GM23338 (cell line): ENCODE measurements at regions not wholly inside any gene's neighbourhood (a gene's known extent, or its start where the extent isn't known, plus 50 kb on each side); places are given as distances from the start of the nearest gene placed in this dataset.

Source experiments
- ATAC-seq: fragments of 200-7000 bp; cut with Tn5 transposase; 3 replicates; pipeline ENCODE4 v1.9.1; 2020
- DNase-seq: peaks from one replicate; pipeline ENCODE4 v3.0.0-alpha.2; 2015; ENCODE audit warnings: low spot score
- H2AFZ ChIP-seq: fragments of 200-600 bp; sonication (generic); 2 replicates; pipeline ENCODE4 v1.8.0; 2016; ENCODE audit warnings: antibody characterized with exemption, mild to moderate bottlenecking, moderate library complexity
- H3F3A ChIP-seq: fragments of 200-600 bp; sonication (generic); replicated peaks from 2 replicates; pipeline ENCODE4 v1.8.0; 2017; ENCODE audit warnings: antibody characterized with exemption, mixed run types, low read depth
- H3K27ac ChIP-seq: fragments of 200-600 bp; sonication (generic); 2 replicates; pipeline ENCODE4 v1.6.1; 2016; ENCODE audit warnings: low read depth
- H3K27me3 ChIP-seq: fragments of 200-600 bp; sonication (generic); 2 replicates; pipeline ENCODE4 v1.8.0; 2016; ENCODE audit warnings: mild to moderate bottlenecking, mixed run types, moderate library complexity; ENCODE audit not compliant: insufficient read depth
- H3K36me3 ChIP-seq: fragments of 200-600 bp; sonication (generic); 2 replicates; pipeline ENCODE4 v1.8.0; 2016; ENCODE audit warnings: mild to moderate bottlenecking; ENCODE audit not compliant: insufficient read depth
- H3K4me1 ChIP-seq: fragments of 200-600 bp; sonication (generic); 2 replicates; pipeline ENCODE4 v1.8.0; 2016; ENCODE audit warnings: mild to moderate bottlenecking, moderate library complexity; ENCODE audit not compliant: insufficient read depth
- H3K4me2 ChIP-seq: fragments of 200-600 bp; sonication (generic); 2 replicates; pipeline ENCODE4 v1.7.1; 2017; ENCODE audit warnings: mixed run types
- H3K4me3 ChIP-seq: fragments of 200-600 bp; sonication (generic); 2 replicates; pipeline ENCODE4 v1.6.1; 2016; ENCODE audit warnings: mixed run types
- H3K79me2 ChIP-seq: fragments of 200-600 bp; sonication (generic); replicated peaks from 2 replicates; pipeline ENCODE4 v1.8.0; 2017; ENCODE audit warnings: mild to moderate bottlenecking; ENCODE audit not compliant: insufficient read depth
- H3K9me2 ChIP-seq: fragments of 200-600 bp; sonication (generic); 2 replicates; pipeline ENCODE4 v1.8.0; 2017; ENCODE audit not compliant: insufficient read depth
- H4K20me1 ChIP-seq: fragments of 200-600 bp; sonication (generic); replicated peaks from 2 replicates; pipeline ENCODE4 v1.8.0; 2017; ENCODE audit warnings: mild to moderate bottlenecking; ENCODE audit not compliant: insufficient read depth
- H3K27ac Mint-ChIP-seq: 2 replicates; pipeline ENCODE4 v1.8.0; 2020; ENCODE audit warnings: inconsistent platforms, mild to moderate bottlenecking, moderate library complexity, mixed read lengths
- H3K27me3 Mint-ChIP-seq: 3 replicates; pipeline ENCODE4 v1.8.0; 2022; ENCODE audit warnings: low read depth, mild to moderate bottlenecking, moderate library complexity, mixed read lengths, inconsistent platforms; ENCODE audit not compliant: insufficient read depth, poor library complexity
- H3K36me3 Mint-ChIP-seq: 3 replicates; pipeline ENCODE4 v1.8.0; 2021; ENCODE audit warnings: low read depth, mild to moderate bottlenecking, inconsistent platforms, moderate library complexity, mixed read lengths
- H3K4me1 Mint-ChIP-seq: 3 replicates; pipeline ENCODE4 v1.8.0; 2020; ENCODE audit warnings: mild to moderate bottlenecking, inconsistent platforms, mixed read lengths
- H3K4me3 Mint-ChIP-seq: 3 replicates; pipeline ENCODE4 v1.8.0; 2021; ENCODE audit warnings: moderate library complexity, mild to moderate bottlenecking, inconsistent platforms, mixed read lengths
- H3K9me3 Mint-ChIP-seq: 3 replicates; pipeline ENCODE4 v1.8.0; 2020; ENCODE audit warnings: moderate library complexity, mild to moderate bottlenecking, inconsistent platforms, mixed read lengths
- CREB1 ChIP-seq: fragments of 250-450 bp; sonication (Bioruptor Pico); IDR thresholded peaks from 2 replicates; pipeline ENCODE4 v1.5.0; 2020; ENCODE audit warnings: low read depth, mild to moderate bottlenecking, moderate library complexity
- EZH2phosphoT487 ChIP-seq: fragments of 200-600 bp; sonication (generic); IDR thresholded peaks from one replicate; pipeline ENCODE4 v1.8.1; 2018; ENCODE audit warnings: antibody characterized with exemption; ENCODE audit not compliant: unreplicated experiment
- JUNB ChIP-seq: IDR thresholded peaks from one replicate; pipeline ENCODE4 v1.6.1; 2016; ENCODE audit warnings: antibody characterized with exemption; ENCODE audit not compliant: unreplicated experiment
- NANOG ChIP-seq: IDR thresholded peaks from 2 replicates; pipeline ENCODE4 v1.6.1; 2016; ENCODE audit warnings: antibody characterized with exemption, borderline replicate concordance
- POLR2AphosphoS5 ChIP-seq: IDR thresholded peaks from 2 replicates; pipeline ENCODE4 v1.6.1; 2016; ENCODE audit warnings: antibody characterized with exemption, low read depth
- STAT1 ChIP-seq: IDR thresholded peaks from one replicate; pipeline ENCODE4 v1.6.1; 2016; ENCODE audit warnings: antibody characterized with exemption; ENCODE audit not compliant: unreplicated experiment
- TF ChIP-seq, protein P1 (sequence below): fragments of 250-450 bp; sonication (Bioruptor Pico); IDR thresholded peaks from 2 replicates; pipeline ENCODE4 v1.5.0; 2020; ENCODE audit warnings: mild to moderate bottlenecking, moderate library complexity
- TF ChIP-seq, protein P2 (sequence below), 2 experiments: fragments of 200-600 bp in 1 of 2; sonication (generic) in 1 of 2; conservative IDR thresholded peaks; 2 replicates each; pipeline versions ENCODE4 v1.5.1 to v1.6.1; 2016 to 2017; ENCODE audit warnings: antibody characterized with exemption in 2 of 2, low read depth in 2 of 2, mild to moderate bottlenecking in 2 of 2, moderate library complexity in 1 of 2

DNA sequence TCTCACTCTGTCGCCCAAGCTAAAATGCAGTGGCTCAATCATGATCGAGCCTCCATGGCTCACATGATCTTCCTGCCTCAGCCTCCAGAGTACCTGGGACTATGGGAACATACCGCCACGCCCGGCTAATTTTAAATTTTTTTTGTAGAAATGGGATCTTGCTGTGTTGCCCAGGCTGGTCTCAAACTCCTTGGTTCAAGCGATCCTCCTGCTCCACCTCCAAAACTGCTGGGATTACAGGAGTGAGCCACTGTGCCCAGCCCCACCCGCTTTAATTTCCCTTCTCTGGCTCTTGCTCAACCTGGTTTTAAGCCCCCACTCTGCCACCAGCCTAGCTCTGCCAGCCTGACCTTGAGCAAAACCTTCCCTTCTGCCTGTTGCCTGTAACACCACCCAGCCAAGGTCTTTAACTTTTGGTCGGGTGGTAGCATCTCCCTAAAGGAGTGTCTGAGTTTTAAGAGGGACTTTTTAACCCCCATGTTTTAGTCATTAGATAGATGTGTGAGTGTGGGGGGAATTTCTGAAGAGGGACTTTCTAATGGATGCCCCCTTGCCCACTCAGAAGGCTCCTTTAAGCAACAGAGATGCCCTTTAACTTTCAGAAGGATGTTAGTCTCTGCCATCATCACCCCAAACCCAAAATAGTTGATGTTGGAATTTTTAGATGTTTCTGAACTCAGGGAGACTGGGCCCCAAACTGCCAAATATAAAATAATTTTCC, 71.8 kb upstream of the FOXP4 start (continued):
- TF ChIP-seq, protein P1, sequence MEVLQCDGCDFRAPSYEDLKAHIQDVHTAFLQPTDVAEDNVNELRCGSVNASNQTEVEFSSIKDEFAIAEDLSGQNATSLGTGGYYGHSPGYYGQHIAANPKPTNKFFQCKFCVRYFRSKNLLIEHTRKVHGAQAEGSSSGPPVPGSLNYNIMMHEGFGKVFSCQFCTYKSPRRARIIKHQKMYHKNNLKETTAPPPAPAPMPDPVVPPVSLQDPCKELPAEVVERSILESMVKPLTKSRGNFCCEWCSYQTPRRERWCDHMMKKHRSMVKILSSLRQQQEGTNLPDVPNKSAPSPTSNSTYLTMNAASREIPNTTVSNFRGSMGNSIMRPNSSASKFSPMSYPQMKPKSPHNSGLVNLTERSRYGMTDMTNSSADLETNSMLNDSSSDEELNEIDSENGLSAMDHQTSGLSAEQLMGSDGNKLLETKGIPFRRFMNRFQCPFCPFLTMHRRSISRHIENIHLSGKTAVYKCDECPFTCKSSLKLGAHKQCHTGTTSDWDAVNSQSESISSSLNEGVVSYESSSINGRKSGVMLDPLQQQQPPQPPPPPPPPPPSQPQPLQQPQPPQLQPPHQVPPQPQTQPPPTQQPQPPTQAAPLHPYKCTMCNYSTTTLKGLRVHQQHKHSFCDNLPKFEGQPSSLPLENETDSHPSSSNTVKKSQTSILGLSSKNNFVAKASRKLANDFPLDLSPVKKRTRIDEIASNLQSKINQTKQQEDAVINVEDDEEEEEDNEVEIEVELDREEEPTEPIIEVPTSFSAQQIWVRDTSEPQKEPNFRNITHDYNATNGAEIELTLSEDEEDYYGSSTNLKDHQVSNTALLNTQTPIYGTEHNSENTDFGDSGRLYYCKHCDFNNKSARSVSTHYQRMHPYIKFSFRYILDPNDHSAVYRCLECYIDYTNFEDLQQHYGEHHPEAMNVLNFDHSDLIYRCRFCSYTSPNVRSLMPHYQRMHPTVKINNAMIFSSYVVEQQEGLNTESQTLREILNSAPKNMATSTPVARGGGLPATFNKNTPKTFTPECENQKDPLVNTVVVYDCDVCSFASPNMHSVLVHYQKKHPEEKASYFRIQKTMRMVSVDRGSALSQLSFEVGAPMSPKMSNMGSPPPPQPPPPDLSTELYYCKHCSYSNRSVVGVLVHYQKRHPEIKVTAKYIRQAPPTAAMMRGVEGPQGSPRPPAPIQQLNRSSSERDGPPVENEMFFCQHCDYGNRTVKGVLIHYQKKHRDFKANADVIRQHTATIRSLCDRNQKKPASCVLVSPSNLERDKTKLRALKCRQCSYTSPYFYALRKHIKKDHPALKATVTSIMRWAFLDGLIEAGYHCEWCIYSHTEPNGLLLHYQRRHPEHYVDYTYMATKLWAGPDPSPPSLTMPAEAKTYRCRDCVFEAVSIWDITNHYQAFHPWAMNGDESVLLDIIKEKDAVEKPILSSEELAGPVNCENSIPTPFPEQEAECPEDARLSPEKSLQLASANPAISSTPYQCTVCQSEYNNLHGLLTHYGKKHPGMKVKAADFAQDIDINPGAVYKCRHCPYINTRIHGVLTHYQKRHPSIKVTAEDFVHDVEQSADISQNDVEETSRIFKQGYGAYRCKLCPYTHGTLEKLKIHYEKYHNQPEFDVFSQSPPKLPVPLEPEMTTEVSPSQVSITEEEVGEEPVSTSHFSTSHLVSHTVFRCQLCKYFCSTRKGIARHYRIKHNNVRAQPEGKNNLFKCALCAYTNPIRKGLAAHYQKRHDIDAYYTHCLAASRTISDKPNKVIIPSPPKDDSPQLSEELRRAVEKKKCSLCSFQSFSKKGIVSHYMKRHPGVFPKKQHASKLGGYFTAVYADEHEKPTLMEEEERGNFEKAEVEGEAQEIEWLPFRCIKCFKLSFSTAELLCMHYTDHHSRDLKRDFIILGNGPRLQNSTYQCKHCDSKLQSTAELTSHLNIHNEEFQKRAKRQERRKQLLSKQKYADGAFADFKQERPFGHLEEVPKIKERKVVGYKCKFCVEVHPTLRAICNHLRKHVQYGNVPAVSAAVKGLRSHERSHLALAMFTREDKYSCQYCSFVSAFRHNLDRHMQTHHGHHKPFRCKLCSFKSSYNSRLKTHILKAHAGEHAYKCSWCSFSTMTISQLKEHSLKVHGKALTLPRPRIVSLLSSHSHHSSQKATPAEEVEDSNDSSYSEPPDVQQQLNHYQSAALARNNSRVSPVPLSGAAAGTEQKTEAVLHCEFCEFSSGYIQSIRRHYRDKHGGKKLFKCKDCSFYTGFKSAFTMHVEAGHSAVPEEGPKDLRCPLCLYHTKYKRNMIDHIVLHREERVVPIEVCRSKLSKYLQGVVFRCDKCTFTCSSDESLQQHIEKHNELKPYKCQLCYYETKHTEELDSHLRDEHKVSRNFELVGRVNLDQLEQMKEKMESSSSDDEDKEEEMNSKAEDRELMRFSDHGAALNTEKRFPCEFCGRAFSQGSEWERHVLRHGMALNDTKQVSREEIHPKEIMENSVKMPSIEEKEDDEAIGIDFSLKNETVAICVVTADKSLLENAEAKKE: no peak
- TF ChIP-seq STAT1 (no peak), CREB1 (CRISPR knock-in tag) (no peak), POLR2AphosphoS5 (no peak), EZH2phosphoT487 (no peak), JUNB (no peak), NANOG (no peak)
- TF ChIP-seq, protein P2, sequence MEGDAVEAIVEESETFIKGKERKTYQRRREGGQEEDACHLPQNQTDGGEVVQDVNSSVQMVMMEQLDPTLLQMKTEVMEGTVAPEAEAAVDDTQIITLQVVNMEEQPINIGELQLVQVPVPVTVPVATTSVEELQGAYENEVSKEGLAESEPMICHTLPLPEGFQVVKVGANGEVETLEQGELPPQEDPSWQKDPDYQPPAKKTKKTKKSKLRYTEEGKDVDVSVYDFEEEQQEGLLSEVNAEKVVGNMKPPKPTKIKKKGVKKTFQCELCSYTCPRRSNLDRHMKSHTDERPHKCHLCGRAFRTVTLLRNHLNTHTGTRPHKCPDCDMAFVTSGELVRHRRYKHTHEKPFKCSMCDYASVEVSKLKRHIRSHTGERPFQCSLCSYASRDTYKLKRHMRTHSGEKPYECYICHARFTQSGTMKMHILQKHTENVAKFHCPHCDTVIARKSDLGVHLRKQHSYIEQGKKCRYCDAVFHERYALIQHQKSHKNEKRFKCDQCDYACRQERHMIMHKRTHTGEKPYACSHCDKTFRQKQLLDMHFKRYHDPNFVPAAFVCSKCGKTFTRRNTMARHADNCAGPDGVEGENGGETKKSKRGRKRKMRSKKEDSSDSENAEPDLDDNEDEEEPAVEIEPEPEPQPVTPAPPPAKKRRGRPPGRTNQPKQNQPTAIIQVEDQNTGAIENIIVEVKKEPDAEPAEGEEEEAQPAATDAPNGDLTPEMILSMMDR (conservative IDR thresholded peaks at IDR 0.05; ENCODE audit: low read depth in 2 of 2): no peak

DNA sequence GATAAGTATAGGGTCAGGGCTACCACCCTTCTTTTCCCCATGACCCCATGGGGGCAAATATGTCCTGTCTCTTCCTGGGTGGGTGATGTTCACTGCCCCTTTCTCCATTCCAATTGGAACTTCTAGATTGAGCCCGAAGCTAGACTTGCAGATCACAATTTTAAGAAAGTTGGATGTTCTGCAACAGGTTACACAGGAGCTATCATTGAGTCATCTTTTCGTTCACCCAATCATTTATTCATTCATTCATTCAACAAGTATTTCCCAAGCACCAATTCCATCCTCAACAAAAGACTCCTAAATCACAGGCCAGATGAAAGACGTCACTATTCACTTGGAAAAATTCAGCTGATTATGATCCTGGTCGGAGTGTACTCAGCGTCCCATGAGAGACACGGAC, 71.0 kb upstream of the FOXP4 start:
- H3K9me3 Mint-ChIP-seq: no peaks in the 10 kb centered on the region
- no peaks in the 10 kb centered on the region for H3K36me3 Mint-ChIP-seq
- Histone ChIP-seq H3F3A (peaks cover 11% of the 10 kb centered on the region), H3K9me2 (no peaks in the 10 kb centered on the region), H3K27me3 (peaks cover 74% of the 10 kb centered on the region), H3K36me3 (no peaks in the 10 kb centered on the region), H3K4me1 (peaks cover 27% of the 10 kb centered on the region), H3K79me2 (no peaks in the 10 kb centered on the region), H4K20me1 (peaks cover 5% of the 10 kb centered on the region), H3K4me3 (no peak overlapping the region), H3K4me2 (no peak overlapping the region), H2AFZ (no peak overlapping the region), H3K27ac (no peak overlapping the region)
- H3K4me3 Mint-ChIP-seq: no peak overlapping the region
- no peak for TF ChIP-seq JUNB
- TF ChIP-seq EZH2phosphoT487: no peak
- no peak overlapping the region for H3K27ac Mint-ChIP-seq
- peaks cover 29% of the 10 kb centered on the region for H3K4me1 Mint-ChIP-seq
- ATAC-seq: no peak
- no peak for DNase-seq
- peaks cover 38% of the 10 kb centered on the region for H3K27me3 Mint-ChIP-seq
